GOT3 (cell line): ENCODE measurements at regions not wholly inside any gene's neighbourhood (a gene's known extent, or its start where the extent isn't known, plus 50 kb on each side); places are given as distances from the start of the nearest gene placed in this dataset.

Experiments used
- DNase-seq: peaks from one replicate; lab custom pipeline; 2025; ENCODE audit warnings: mixed read lengths; lab: John Stamatoyannopoulos, UW

DNA sequence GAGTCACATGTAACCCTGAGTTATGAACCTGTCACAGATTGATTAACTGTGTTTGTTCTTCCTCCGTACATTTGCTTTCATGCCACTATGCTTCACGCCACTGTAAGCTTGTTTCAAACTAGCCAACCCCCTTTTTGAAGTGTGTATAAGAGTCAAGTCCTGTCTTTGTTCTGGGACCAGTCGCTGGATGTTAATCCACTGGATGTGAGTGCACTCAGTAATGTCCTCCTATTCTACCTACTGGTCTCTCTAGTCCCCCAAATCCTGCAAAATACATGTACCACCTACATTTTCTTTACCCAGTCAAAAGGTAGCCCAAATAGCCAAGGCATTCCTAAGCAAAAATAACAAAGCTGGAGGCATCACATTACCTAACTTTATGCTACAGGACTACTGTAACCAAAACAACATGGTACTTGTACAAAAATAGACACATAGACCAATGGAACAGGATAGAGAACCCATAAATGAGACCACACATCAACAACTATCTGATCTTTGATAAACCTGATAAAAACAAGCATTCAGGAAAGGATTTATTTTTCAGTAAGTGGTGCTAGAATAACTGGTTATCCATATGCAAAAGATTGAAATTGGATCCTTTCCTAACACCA, 1139.1 kb upstream of the SEMA6A start:
- DNase-seq, result no peak

DNA sequence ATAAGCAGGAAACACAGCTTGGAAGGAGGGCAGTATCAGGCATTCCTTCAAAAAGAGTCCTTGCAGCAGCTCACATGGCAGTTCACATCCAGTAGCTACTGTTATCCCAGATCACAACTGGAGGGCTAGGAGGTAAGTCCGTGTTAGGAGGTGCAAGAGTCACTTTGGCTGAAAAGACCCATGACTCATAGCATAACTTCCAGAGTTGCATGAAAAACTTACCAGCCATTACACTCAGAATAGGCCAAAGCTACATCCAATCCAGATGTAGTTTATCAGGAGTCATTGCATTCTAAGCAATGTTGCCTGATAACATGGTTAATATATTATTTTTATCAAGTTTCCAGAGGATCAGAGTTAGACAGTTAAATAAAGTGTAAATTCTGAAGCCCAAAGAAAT, 1126.4 kb upstream of the SEMA6A start:
- no peak for DNase-seq

DNA sequence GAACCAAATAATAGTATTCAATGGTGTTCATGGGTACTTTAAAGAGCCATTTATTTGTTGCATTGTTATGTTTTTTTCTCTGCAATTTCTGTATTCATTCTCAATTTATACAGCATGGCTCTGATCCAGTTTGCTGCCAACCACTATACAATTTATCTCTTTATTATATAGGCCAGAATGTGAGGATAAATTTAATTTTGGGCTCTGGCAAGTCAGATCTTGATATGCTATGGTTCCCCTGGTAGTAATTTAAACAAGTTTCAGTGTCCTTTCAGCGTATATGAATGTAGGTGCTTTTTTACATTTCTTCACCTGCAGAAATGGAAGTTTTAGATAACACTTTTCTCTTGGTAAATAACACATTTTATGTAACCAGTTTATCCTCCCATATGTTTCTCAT, 1118.0 kb upstream of the SEMA6A start:
- no peak for DNase-seq

DNA sequence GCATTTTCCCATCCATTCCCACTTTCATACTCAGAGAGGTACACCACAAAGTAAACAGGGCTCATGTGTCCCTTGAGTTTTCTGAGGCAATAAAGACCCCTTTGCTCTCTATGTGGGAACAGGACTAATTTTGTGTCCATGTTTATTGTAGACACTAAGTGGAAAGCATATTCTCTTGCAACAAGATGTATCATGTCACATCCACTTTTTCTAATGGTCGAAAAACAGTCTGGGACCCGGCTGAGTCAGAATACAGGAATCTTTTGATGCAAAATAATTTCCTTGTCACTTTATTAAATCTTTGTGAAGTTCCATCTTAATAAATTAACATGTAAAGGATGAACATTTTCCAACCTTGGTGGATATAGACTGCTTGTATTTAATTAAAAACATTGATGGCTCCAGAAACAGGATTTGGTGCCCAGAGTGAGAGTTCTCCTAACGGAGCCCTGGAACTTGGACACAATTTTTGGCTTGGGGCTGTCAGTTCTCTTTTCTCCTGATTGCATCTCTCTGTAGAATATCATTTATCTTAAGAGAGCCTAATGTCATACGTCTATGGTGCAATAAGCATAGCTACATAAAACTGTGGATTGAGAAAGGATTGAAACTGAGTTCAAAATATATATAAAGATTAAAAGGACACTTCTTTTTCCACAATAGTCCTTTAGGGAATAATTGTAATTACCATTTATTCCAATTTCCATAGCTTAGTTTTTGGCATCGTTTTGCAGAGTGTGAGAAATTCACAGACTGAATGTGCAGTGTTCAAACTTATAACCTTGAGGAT, 1116.7 kb upstream of the SEMA6A start:
- DNase-seq, result no peak

DNA sequence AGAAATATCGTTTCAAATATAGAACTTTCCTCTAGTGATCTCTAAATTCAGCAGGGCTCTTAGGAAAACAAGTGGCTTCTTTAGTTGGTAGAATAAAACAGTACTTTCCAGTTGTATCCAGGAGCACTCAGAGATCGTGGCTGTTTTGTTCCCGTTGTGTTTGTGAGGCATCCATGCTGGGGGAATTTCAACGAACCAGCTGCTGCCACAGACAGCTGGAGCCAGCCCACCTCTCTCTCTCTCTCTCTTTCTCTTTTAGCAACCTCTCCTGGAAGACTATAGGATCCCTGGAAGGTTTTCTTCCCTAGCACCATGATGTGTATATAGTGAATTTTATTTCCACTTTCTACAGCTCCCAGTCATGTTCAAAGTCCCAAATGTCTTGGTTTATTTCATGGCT, 1116.0 kb upstream of the SEMA6A start:
- no peak for DNase-seq

DNA sequence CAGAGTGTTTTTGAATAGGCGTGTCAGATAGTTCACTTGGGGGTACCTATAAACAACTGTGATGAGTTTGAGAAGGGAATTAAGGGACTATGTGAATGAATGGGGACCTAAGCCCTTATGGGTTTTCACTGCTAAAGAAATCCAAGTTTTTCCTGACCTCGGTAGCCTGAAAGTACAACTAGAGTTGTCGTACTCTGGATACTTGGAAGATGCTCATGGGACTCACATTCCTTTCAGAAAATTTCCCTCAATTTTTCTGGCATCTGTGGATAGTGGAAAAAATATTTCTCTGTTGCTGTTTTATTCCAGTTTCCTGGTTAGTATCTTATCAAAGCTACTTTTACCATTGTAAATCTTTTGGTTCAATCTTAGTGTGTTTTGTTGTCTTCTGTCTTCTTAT, 1112.3 kb upstream of the SEMA6A start:
- DNase-seq, result no peak

DNA sequence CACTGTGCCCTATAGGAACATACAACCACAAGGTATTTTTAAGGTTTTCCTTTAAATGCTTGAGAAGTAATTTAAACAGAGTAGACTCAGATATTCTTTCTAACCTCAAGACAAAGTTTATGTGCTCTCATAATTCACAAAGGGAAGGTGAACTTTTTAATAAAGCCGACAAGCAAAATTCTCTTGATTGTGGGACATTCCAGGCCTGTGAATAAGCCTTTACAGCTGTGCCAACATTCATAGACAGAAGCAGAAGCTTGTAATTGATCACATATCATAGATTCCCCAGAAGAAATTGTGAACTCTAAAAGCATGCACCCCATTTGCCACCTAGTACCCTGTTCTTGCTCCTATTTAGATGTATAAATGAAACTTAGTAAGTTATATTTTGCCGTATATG, 1107.8 kb upstream of the SEMA6A start:
- DNase-seq, result no peak

DNA sequence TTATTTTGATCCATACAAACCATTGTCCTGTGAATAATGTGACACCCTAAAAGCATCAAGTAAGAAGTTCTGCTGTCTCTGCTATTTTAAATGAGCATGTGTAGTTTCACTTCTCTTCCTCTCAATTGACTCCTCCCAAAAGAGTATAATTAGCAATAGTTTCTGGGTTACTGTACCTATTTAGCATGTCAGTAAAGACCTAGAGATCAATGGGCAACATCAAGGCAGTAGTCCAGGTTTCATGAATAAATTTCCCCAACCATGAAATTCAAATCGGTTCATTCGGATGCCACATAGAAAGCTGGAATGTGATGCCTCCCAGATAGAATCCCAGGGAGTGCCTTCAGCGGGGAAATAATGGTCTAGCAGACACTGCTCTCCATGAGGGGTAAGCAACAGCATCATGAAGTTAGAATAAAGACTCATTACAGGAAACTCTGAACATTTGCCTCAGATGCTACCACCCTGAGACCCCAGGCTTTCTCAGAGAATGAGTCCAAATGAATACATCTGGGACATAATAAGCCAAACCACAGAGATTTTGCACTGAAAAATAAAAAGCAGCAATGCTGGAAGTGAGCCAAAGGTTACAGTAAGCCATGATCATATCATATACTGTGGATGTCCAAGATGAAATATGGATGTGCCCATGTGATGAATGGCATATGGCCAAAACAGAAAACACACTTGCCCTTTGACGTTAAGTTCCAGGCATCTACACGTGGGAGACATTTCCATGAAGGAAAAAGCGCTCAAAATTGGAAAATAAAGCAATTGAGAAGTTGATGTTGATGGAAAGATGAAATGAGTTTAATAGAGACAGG, 1107.0 kb upstream of the SEMA6A start:
- DNase-seq, result no peak

DNA sequence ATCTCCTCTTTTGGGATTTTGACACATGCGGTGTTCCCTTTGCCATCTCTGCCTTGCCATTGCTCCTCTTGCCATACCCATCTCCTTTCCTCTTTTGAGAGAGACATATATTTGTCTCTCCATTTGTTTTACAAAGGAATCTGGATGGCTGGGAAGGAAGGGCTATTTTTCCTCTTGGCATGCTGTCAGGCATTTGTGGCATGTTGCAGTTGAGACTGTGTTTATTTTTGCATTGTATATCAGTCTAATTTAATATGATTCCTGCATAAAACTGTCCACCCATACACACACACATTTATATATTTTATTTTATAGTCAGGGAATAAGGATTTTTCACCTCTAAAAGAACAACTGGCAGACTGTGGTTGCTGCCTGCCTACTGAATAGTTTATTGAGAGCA, 1105.8 kb upstream of the SEMA6A start:
- DNase-seq, result no peak

DNA sequence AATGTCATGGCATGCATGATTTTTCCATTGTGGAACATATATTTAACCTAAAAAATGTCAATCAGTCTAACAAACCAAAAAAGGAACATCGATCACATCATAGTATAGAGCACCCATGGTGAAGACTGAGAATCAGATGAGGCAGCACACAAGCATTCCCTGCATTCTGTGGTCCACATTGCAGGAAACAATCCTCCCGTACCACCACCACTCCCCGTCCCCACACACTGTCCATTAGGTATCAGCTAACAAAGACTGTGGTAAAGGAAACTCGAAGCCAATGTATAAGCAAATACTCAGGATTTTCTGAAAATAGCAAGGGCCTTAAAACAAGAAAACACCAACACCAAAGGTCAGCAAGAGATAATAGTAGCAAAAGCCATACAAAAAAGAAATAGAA, 1104.4 kb upstream of the SEMA6A start:
- no peak for DNase-seq

DNA sequence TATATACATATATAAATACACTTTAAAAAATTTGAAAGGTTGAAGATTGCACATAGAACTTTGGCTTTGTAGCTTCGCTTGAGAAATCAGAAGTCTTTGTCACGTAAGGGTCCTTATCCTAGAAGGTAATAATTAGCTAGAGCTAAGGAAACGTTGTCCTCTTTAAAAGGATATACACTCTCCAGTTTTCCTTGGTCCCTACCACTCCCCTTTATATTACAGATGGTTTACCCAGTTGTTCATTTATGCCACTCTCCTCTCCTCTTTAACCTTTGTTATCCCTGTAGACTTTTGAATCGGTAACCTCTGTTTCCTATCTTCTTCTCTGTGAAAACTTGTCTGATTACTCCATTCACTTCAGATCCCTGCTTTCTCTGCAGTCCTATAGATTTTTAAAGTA, 1101.0 kb upstream of the SEMA6A start:
- DNase-seq, result no peak

DNA sequence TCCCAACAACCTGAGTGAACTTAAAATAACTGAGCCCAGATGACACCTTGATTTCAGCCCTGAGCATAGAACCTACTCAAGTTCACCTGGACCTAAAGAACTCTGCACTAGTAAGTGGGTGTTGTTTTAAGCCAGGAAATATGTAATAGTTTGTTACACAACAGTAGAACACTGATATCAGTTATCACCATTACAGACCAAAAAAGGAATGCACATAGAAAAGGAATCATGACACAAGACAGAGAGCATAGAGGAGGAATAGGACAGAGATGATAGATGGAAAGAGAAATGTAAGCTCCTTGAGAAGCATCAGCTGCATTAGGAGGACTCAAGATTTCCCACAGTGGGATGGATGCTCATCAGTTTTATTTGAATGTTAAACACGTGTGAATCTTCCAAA, 1096.9 kb upstream of the SEMA6A start:
- DNase-seq, result no peak

DNA sequence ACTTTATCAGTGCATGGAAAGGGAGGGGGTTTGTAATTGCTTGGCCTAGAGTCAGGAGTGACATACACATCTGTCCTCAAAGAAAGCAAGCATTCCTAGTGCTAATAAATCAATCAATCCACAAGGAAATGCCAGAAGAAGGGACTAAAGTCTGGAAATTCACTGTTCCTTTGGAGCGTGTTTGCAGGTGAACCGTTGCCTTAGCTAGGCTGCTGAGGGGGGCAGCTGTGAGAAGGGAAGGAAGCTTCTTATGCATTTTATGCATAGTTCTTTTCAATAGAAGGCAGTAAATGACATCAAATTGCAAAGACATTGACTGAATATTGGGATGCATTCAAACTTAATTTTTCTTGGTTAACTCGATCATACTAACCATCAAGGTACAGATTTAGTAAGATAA, 1092.5 kb upstream of the SEMA6A start:
- no peak for DNase-seq

DNA sequence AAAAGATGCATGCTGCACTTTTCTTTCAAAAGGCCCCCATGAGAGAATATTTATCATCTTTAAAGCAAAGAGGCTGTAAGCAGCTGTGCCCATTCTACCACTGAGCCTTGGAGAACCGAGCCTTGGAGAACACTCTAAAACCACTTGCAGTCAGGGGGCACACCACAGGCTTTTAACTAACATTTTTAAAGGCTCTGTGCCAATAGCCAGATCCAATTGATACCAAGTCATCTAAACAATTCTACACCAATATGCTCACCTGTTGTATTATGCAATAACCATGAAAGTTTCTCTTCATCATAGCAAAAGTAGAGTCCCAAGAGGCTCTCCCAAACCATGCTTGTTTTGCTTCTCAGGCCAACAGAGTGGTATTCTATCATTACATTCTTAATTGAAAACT, 1090.5 kb upstream of the SEMA6A start:
- no peak for DNase-seq

DNA sequence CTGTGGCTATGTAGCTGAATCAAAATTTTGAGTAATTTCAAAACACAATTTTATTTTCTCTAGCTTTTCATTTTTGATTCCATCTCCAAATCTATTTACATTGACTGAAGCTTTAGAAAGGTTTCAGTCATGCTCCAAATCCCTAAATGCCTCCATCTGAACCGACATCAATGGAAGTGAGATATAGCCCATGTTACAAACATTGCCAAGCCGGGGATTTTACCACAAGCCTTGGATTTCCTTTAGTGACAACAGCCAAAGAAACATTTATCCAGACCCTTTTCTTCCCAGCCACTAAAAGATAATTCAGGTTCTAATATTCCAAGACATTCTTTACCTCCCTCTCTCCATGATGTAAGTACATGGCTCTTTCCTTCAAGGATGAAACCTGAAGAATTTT, 1087.7 kb upstream of the SEMA6A start:
- DNase-seq, result no peak

DNA sequence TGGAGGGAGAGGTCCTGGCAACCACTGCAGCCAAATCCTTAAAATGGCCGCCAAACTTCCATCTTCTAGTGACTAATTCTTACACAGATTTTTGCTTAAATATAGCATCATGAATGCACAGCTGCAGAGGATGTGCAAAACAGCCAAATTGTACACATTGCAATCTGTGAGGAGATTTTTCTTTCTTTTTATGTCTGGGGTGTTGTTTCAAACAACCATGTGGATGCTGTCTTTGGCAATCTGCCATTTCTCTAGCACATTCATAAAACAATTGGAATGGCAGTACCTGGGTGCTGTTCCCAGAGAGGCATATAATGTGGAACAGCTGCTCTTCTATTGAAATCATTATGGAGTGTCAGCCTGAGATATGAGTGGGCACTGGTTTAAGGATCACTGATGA, 1082.9 kb upstream of the SEMA6A start:
- DNase-seq, result no peak

DNA sequence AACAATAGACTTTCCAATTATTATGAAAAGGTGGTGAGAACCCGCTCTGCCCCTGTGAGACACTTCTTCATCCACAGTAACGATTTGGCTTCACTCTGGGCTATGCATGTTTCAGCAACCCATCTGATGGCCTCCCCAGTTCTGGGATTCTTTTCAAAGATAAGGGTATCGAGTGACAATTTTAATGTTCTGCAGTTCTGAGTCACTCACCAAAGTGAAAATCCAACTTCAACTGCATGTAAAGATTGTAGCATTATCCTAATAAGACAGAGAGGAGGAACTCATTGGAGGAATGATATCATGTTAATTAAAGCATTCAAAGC, 1078.3 kb upstream of the SEMA6A start:
- no peak for DNase-seq

DNA sequence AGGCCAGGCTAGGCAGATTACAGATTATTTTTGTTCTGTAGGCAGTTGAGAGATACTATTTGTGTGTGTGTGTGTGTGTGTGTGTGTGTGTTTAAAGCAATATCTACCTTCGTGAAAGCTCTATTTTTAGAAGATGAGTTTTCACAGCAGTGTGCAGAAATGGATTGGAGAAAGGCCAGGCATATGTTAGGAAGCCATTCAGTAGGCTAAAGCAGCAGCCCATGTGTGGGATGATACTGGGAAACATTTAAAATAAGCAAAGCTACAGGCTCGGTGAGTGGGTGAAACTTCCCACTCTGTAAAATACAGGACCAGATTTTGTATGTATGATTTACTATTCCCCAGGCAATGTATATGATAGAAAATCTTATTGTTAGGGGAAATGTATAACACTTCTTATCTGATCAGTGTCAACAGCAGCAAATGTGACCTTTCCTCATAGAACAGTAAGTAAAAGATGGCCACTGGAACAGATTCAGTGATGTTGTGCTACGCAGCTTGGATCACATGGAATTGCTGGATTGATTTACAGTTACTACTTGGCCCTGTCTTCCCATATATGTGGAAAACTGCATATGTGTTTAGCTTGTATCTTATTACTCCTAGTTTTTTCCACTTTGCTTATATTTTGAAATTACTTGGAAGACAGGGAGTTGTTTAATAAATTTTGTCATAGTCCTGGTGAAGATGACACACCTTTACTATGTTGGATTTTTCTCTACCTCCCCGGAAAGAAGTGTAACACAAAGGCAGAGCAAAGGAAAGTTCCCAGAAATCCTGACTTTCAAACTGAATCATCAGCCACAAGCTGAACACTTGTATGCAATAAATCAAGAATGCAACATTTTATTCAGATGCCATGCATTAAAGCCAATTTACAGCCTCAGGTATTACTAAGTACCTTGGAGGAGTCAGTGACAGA, 1077.7 kb upstream of the SEMA6A start:
- DNase-seq, result no peak

DNA sequence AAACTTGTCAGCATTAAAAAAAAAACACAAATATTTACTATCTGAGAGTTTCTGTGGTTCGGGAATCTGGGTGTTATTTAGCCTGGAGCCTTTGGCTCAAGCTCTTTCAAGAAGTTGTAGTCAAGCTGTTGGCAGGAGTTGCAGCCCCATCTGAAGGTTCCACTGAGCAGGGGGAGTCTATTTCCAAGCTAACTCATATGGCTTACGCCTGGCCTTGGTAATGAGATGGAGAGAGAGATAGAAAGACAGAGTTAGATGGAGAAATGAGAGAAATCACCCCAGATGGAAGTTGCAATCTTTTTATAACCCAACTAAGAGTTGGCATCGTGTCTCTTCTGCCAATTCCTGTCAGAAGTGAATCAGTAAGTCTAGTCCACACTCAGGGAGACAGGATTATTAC, 1075.2 kb upstream of the SEMA6A start:
- DNase-seq, result no peak

DNA sequence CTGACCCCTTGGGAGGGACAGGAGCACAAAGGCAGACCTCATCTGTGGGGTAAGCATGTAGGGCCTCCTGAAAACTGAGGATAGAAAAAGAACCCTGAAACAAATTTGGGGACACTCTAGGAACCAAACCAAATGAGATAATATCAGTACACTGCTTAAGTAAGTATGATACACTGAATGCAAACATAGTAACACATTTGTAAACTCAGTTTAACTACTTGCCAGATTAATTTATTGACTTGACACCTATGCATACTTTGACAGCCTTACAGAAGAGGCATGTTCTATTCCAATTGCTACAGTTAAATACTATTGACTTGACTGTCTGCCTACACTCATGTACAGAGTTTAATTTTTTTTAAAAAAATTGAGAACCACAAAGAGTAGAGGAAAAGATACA, 1070.8 kb upstream of the SEMA6A start:
- no peak for DNase-seq

DNA sequence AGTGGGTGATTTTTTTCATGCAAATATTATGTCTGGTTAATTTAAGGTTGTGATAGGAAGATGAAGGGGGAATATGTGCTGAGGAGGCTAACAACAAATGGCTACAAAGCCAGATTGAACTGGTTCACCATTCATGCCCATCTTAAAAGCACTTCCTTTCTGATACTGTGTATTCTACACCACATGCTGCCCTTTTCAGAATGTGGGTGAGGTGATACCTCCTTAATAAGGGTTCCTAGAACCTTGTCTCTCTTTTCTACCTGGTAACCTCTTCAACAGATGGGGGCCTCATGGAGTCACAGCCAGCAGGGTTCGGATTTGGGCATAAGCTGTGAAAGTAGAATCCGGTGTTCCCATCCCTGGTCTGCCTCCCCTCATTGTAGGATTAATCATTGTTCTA, 1064.0 kb upstream of the SEMA6A start:
- no peak for DNase-seq

DNA sequence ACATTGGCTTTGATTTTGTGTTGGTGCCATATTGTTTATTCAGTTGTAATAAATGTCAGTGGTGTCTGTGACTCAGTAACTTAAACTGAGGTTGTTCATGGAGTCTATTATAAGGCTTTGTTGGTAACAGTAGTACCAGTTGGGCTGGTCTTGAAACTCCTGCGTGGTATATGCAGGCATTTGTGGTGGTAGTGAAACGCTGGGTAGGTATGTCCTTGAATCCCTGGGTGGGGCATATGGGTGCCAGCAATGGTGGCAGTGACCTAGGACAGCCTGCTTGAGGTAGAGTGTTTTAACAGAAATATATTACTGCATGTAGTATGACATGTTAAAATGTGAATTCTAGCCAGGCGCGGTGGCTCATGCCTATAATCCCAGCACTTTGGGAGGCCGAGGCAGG, 1058.5 kb upstream of the SEMA6A start:
- no peak for DNase-seq
